Cardiac fibroblast (primary cell): ENCODE measurements at regions not wholly inside any gene's neighbourhood (a gene's known extent, or its start where the extent isn't known, plus 50 kb on each side); places are given as distances from the start of the nearest gene placed in this dataset.

Experiments
- DNase-seq, 2 donors: peaks; one replicate each; pipeline versions ENCODE4 v3.0.0 to v3.0.0-alpha.2; 2010; ENCODE audit warnings: low read depth in 2 of 2
- H3K4me3 ChIP-seq, 2 donors: replicated peaks in 1 of 2; 1 replicate in 1 of 2; 2 replicates in 1 of 2; pipeline ENCODE4 v1.5.1; 2011; ENCODE audit warnings: low read depth in 2 of 2, low read length in 2 of 2, mild to moderate bottlenecking in 2 of 2, moderate library complexity in 1 of 2
- TF ChIP-seq, protein P1 (sequence below): IDR thresholded peaks from one replicate; pipeline ENCODE4 v1.5.1; 2011; ENCODE audit warnings: low read depth, mild to moderate bottlenecking, low read length, inconsistent platforms

DNA sequence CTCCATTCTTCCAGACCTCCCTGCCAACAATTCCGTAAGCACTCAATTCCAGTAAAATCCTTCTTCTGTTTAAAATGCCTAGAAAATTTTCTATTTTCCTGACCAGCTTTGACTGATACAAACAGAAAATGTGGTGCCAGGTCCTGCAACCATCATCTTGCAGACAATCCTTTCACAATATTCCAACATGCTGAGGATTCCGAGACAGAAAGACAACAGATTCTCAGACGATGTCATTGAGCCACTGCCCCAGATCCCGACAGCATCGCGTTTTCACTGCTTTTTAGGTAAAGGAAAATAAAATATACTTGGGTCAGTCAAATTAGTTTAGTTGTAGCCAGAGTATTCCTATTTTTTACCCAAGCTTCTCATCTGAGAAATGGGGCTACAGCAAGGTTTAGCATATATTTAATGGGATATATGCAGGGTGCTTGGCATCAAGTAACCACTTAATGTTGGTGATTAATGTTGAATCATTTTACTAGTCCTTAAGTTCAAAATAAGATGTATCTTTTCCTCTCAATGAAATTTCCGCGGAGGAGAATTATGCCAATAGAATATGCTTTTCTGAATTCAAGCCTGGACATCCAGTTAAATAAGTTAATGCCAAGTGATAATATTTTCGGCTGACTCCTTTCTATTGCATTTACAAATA, 866.6 kb downstream of the SLC4A3 start:
- TF ChIP-seq, protein P1, sequence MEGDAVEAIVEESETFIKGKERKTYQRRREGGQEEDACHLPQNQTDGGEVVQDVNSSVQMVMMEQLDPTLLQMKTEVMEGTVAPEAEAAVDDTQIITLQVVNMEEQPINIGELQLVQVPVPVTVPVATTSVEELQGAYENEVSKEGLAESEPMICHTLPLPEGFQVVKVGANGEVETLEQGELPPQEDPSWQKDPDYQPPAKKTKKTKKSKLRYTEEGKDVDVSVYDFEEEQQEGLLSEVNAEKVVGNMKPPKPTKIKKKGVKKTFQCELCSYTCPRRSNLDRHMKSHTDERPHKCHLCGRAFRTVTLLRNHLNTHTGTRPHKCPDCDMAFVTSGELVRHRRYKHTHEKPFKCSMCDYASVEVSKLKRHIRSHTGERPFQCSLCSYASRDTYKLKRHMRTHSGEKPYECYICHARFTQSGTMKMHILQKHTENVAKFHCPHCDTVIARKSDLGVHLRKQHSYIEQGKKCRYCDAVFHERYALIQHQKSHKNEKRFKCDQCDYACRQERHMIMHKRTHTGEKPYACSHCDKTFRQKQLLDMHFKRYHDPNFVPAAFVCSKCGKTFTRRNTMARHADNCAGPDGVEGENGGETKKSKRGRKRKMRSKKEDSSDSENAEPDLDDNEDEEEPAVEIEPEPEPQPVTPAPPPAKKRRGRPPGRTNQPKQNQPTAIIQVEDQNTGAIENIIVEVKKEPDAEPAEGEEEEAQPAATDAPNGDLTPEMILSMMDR: no peak
- no peak overlapping the region for H3K4me3 ChIP-seq
- DNase-seq: no peak

DNA sequence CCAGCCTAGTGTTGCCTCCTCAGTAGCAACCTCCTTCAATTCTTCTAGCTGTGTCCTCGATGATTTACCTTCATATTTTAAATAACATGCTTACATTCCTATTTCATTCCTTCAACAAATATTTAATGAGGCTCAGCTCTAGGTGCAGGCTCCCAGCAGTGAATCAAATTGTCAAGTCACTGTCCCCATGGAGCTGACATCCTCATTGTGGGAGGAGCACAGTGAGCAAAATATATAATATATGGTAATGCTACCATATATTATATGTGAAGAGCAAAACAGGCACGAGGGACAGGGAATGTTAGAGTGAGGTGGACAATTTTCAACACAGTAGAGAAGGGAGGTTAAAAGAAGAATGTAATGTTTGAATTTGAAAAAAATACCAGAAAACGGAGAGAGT, 869.1 kb downstream of the SLC4A3 start:
- TF ChIP-seq, protein P1: no peak
- H3K4me3 ChIP-seq: no peak overlapping the region
- no peak for DNase-seq

DNA sequence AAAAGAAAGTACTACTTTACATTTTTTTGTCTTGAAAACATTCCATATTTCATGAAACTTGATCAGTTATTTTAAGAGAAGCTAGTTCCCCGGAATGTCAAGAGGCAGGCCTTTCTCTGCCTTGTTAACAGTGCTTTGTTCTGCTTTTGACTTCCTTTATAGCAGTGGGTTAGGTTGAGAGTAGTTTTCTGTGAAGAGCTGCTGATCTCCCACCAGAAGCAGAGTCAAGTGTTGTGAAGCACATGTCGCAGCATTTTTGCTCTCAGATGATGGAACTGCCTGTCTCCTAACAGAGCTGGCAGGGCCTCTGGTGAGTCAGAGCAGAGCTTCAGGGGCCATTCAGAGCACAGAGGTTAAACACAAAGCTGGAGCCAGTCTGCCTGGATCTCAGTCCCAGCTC, 871.8 kb downstream of the SLC4A3 start:
- H3K4me3 ChIP-seq: no peak overlapping the region
- TF ChIP-seq, protein P1: no peak
- DNase-seq: peak; percentile 42 to 54

DNA sequence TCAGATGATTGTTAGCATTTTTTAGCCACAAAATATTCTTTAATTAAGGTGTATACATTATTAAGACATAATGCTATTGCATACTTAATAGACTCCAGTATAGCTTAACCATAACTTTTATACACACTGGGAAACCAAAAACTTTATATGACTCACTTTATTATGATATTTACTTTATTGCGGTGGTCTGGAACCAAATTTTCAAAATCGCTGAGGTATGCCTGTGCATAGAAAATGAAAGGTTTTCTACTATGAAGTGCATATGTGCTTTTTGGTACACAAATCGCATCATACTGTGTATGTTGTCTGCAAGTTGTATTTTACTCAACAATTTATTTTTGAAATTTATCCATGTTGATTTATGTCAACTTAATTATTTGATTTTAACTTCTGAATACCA, 875.1 kb downstream of the SLC4A3 start:
- H3K4me3 ChIP-seq: no peak overlapping the region
- TF ChIP-seq, protein P1: no peak
- DNase-seq: no peak

DNA sequence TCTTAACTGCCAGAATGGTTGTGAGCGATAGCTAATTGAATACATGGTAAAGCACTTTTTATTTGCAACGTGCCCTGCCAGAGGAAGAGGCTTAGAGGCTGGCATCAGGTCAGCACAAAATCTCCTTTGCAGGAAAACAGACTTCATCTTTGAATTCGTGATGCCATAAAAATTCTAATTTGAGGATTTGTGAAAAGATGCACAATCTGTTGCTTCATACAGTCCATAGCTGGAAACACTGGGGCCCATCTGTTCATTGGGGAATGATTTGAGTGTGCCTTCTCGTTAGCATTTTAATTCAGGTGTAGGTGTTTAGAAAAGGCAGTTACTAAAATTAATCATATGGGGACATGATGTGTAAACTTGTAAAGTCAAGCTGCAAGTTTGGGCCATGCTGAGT, 876.0 kb downstream of the SLC4A3 start:
- TF ChIP-seq, protein P1: no peak
- DNase-seq: no peak
- no peak overlapping the region for H3K4me3 ChIP-seq

DNA sequence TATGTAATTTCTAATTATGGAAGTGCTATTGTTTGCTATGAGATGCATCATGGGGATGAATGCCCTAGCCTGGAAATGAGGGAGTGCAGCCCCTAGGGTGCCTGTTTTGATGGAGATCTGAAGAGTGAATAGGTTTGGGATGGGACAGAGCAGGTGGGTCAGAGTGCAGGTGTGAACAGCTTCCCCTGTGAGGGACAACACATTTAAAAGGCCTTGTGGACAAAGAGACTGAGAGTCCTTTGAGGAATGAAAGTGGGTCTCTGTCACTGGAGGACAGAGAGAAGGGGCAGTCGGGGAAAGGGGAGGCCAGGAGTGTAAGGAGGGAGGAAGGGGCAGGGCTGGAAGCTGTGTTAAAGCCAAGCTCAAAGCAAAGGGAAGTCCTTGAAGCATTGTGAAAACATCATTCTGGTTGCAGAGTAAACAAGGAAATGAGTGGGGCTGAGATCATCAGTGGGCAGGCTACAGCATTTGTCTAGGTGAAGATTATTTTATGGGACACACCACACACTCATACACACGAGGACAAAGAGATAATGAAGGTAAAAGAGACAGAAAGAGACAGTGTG, 877.6 kb downstream of the SLC4A3 start:
- DNase-seq: peak; percentile 37 to 71
- TF ChIP-seq, protein P1: no peak
- no peak overlapping the region for H3K4me3 ChIP-seq

DNA sequence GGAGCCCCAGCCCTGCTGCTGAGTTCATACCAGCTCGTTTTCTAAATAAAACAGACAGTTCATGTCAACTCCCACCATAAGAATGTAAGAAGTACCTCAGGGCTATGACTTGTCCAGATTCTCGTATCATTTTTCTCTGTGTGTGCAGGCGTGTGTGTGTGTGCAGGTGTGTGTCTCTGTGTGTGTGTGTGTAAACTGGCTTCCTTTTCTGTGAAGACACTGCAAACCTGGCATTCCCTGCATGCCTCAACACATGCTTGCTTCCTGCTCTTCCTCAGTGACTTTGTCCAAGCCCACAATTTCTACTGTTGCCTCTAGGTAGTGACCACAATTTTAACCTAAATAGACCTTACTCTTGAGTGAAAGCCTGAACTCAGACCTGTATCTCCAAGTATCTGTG, 879.0 kb downstream of the SLC4A3 start:
- H3K4me3 ChIP-seq: no peak overlapping the region
- TF ChIP-seq, protein P1: no peak
- no peak for DNase-seq
